ENCODE measurements at regions not wholly inside any gene's neighbourhood (a gene's known extent, or its start where the extent isn't known, plus 50 kb on each side); places are given as distances from the start of the nearest gene placed in this dataset.
A peak's percentile ranks its signal among the peaks of the same experiment; 100 is the strongest.

- no peak overlapping the region for H3K27ac Mint-ChIP-seq (ENCODE audit: low read depth, unreplicated experiment)
- no TSS peak for BruUV-seq (replicated peaks)
- no peak for DNase-seq (ENCODE audit: unreplicated experiment)
- CTCF ChIA-PET = no interaction called here
- no peaks in the 10 kb centered on the region for H3K9me3 Mint-ChIP-seq (ENCODE audit: unreplicated experiment)
- TF ChIP-seq CTCF (IDR thresholded peaks at IDR 0.05; ENCODE audit: unreplicated experiment) = no peak
- H3K27me3 Mint-ChIP-seq (ENCODE audit: insufficient read depth, unreplicated experiment) = no peaks in the 10 kb centered on the region
- no peak overlapping the region for H3K4me3 Mint-ChIP-seq (ENCODE audit: unreplicated experiment)
- POLR2A ChIA-PET = interaction anchor here (0.7 to 1.7 kb wide), 6 partner anchors 14 to 427 kb away, joined by 3 to 8 read pairs (median 3); no protein-coding TSS in a partner anchor
- intact Hi-C loops (cut with micrococcal nuclease) = no loop called here
- no peaks in the 10 kb centered on the region for H3K36me3 Mint-ChIP-seq (ENCODE audit: insufficient read depth, unreplicated experiment)
- peaks cover 10% of the 10 kb centered on the region for H3K4me1 Mint-ChIP-seq (ENCODE audit: insufficient read depth, unreplicated experiment)
Observed at GRCh38 chr1:234681990-234682389, 72.0 kb upstream of the IRF2BP2 start.

- no peak for DNase-seq (ENCODE audit: unreplicated experiment)
Observed at GRCh38 chr1:234681065-234681464, 71.1 kb upstream of the IRF2BP2 start.

GRCh38 chr1:234680331-234680904 lies 70.4 kb upstream of the IRF2BP2 start:
- Mint-ChIP-seq H3K27me3 (ENCODE audit: insufficient read depth, unreplicated experiment) (no peaks in the 10 kb centered on the region), H3K9me3 (ENCODE audit: unreplicated experiment) (no peaks in the 10 kb centered on the region), H3K4me1 (ENCODE audit: insufficient read depth, unreplicated experiment) (peaks cover 10% of the 10 kb centered on the region), H3K4me3 (ENCODE audit: unreplicated experiment) (no peak overlapping the region), H3K36me3 (ENCODE audit: insufficient read depth, unreplicated experiment) (no peaks in the 10 kb centered on the region), H3K27ac (ENCODE audit: low read depth, unreplicated experiment) (no peak overlapping the region)
- no peak for DNase-seq (ENCODE audit: unreplicated experiment)
- intact Hi-C loops (cut with micrococcal nuclease) = no loop called here
- no TSS peak for BruUV-seq (replicated peaks)
- no peak for TF ChIP-seq CTCF (IDR thresholded peaks at IDR 0.05; ENCODE audit: unreplicated experiment)
- CTCF ChIA-PET = interaction anchor here (0.5 to 0.8 kb wide), 2 partner anchors 52 to 331 kb away, joined by 3 read pairs; no protein-coding TSS in a partner anchor
- POLR2A ChIA-PET = interaction anchor here (0.6 to 1.7 kb wide), 2 partner anchors 22 to 25 kb away, joined by 5 to 8 read pairs; no protein-coding TSS in a partner anchor

More at GRCh38 chr1:234681065-234681464, 71.1 kb upstream of the IRF2BP2 start:
- intact Hi-C loops (cut with micrococcal nuclease) = no loop called here
- Mint-ChIP-seq H3K36me3 (ENCODE audit: insufficient read depth, unreplicated experiment) (no peaks in the 10 kb centered on the region), H3K27ac (ENCODE audit: low read depth, unreplicated experiment) (no peak overlapping the region), H3K9me3 (ENCODE audit: unreplicated experiment) (no peaks in the 10 kb centered on the region), H3K27me3 (ENCODE audit: insufficient read depth, unreplicated experiment) (no peaks in the 10 kb centered on the region), H3K4me3 (ENCODE audit: unreplicated experiment) (no peak overlapping the region), H3K4me1 (ENCODE audit: insufficient read depth, unreplicated experiment) (peaks cover 10% of the 10 kb centered on the region)
- no TSS peak for BruUV-seq (replicated peaks)
- POLR2A ChIA-PET = interaction anchor here (1.5 to 1.7 kb wide), 2 partner anchors 23 to 43 kb away, joined by 6 to 8 read pairs; no protein-coding TSS in a partner anchor
- TF ChIP-seq CTCF (IDR thresholded peaks at IDR 0.05; ENCODE audit: unreplicated experiment) = no peak
- CTCF ChIA-PET = no interaction called here

GRCh38 chr1:234676103-234676594 lies 66.2 kb upstream of the IRF2BP2 start:
- POLR2A ChIA-PET = interaction anchor here (1.0 to 1.8 kb wide), 5 partner anchors 8 to 64 kb away, joined by 3 to 5 read pairs (median 4); no protein-coding TSS in a partner anchor

More at GRCh38 chr1:234676103-234676594, 66.2 kb upstream of the IRF2BP2 start:
- intact Hi-C loops (cut with micrococcal nuclease) = loop anchor here (1.0 kb wide), 1 partner anchor 8 kb away; no protein-coding TSS in a partner anchor
- Mint-ChIP-seq H3K4me3 (ENCODE audit: unreplicated experiment) (peak overlapping the region; percentile 52), H3K9me3 (ENCODE audit: unreplicated experiment) (no peaks in the 10 kb centered on the region), H3K36me3 (ENCODE audit: insufficient read depth, unreplicated experiment) (peaks cover 5% of the 10 kb centered on the region), H3K27me3 (ENCODE audit: insufficient read depth, unreplicated experiment) (no peaks in the 10 kb centered on the region), H3K27ac (ENCODE audit: low read depth, unreplicated experiment) (no peak overlapping the region), H3K4me1 (ENCODE audit: insufficient read depth, unreplicated experiment) (no peaks in the 10 kb centered on the region)
- DNase-seq (ENCODE audit: unreplicated experiment) = peak; percentile 78
- CTCF ChIA-PET = no interaction called here
- no peak for TF ChIP-seq CTCF (IDR thresholded peaks at IDR 0.05; ENCODE audit: unreplicated experiment)
- no TSS peak for BruUV-seq (replicated peaks)
